NCI-H187 (cell line): ENCODE measurements at regions not wholly inside any gene's neighbourhood (a gene's known extent, or its start where the extent isn't known, plus 50 kb on each side); places are given as distances from the start of the nearest gene placed in this dataset.
A peak's percentile ranks its signal among the peaks of the same experiment; 100 is the strongest.
"Not testable (repeated sequence)": the region's sequence is repeated elsewhere in the genome, so short reads cannot be mapped to it uniquely, and the experiment has no call there.

Experiments
- DNase-seq, 2 experiments: peaks; one replicate each; lab custom pipeline; 2025; lab: John Stamatoyannopoulos, UW

DNA sequence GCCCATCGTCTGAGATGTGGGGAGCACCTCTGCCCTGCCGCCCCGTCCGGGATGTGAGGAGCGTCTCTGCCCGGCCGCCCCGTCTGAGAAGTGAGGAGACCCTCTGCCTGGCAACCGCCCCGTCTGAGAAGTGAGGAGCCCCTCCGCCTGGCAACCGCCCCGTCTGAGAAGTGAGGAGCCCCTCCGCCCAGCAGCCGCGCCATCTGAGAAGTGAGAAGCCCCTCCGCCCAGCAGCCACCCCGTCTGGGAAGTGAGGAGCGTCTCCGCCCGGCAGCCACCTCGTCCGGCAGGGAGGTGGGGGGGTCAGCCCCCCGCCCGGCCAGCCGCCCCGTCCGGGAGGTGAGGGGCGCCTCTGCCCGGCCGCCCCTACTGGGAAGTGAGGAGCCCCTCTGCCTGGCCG lies 267.2 kb downstream of the MEF2C start:
- not testable (repeated sequence) for DNase-seq

GRCh38 chr5:88613051-88613450 lies 269.9 kb downstream of the MEF2C start:
- no peak for DNase-seq

DNA sequence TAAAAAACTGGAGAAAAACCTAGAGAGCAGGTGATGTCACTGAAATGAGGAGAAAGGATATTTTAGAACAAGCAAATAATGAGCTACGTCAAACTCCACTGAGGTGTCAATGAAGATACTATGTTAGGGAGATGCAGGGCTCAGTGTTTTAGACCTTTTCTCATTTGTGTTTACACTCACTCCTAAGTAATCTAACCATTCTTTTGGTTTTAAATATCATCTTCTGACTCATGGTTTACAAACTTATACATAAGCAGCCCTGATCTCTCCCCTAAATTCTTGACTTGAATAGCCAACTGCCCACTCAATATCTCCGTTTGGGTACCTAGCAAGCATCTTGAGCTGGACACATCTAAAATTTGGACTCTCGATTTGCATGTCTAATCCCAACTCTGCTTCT lies 272.4 kb downstream of the MEF2C start:
- DNase-seq: no peak

- DNase-seq: no peak
Measured at GRCh38 chr5:88607492-88607891, 275.5 kb downstream of the MEF2C start.

- no peak for DNase-seq
Measured at GRCh38 chr5:88606626-88607025, 276.4 kb downstream of the MEF2C start.

- no peak for DNase-seq
Measured at GRCh38 chr5:88606173-88606572, 276.8 kb downstream of the MEF2C start.

DNA sequence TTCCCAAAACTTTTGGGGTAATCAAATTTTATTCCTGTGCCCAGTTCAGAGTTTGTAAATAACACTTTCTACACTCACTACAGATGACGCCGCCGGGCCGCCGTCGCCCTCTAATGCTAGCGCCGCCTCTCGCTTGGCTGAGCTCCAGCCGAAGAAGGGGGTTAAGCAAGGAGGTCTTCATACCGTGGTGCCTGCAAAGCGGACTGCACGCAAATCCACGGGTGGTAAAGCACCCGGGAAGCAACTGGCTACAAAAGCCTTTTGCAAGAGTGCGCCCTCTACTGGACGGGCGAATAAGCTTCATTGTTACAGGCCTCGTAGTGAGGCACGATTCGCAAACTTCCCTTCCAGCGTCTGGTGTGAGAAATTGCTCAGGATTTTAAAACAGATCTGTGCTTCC lies 280.4 kb downstream of the MEF2C start:
- no peak for DNase-seq

DNA sequence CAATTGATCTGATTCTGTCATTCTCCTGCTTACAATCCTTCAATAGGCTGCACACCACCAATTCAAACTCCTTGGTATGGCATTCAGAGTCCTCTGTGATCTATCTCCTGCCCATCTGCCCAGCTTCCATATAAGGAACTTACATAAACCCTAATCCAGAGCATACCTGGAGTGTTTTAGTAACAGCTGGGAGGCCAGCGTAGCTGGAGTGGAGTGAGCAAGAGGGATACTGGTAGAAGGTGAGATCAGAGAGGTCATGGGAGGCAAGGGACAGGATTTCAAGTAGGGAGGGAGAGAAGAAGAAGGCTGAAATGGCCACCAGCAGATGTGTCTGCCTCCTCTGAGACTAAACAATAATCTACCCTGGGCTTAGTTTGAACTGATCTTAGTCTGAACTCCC lies 288.5 kb downstream of the MEF2C start:
- no peak for DNase-seq

GRCh38 chr5:88588609-88589008 lies 294.4 kb downstream of the MEF2C start:
- no peak for DNase-seq

DNA sequence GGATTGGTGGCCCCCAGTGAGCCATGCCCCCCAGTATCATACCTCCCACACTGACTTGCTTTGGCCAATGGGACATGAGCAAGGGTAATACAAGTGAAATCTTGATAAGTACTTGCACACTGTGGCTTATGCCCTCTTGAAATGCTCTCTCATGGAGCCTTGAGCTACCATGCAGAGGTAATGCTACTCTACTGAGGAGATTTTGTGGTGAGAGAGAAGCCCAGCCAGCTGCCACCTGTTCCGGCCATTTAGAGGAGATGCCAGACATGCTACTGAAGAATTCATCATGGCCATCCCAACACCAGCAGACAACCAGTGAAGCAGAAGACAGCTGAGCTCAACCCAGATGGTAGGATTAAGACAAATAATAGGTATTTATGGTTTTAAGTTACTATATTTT lies 299.5 kb downstream of the MEF2C start:
- DNase-seq: no peak

DNA sequence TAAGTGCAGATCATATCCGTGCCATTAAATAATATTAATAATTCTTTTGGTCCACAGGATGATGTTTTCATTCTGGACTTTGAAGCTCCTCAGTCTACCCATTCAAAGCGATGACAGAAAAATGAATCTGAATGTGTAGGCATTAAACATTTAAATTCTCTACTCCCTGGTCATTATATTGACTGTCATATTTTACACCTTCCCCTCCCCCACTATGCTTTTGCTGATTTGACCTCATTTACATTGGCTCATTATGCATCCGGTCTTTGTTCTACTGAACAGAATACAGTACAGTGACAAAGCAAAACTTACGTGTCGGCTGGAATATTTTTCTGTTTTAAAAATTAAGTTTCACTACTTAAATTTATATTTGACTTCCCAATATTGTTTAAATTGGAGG lies 289.7 kb upstream of the TMEM161B start:
- no peak for DNase-seq

DNA sequence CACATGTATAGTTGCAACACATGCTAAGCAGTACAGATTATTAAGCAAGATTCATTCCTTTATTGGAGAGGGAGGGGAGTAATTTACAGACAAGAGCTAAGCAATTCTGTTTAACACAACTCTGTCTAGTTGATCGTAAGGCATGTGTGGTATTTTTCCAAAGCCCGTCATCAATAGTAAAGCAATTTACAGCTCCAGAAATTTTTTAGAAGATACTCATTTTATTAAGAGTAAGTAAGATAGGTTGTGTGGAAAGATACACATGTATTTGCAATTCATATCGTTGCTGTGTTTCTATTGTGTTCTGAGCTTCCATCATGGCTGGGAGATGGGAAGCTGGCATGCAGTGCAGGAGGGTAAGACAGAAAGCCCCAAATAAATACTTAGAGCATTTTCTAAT lies 289.2 kb upstream of the TMEM161B start:
- no peak for DNase-seq

DNA sequence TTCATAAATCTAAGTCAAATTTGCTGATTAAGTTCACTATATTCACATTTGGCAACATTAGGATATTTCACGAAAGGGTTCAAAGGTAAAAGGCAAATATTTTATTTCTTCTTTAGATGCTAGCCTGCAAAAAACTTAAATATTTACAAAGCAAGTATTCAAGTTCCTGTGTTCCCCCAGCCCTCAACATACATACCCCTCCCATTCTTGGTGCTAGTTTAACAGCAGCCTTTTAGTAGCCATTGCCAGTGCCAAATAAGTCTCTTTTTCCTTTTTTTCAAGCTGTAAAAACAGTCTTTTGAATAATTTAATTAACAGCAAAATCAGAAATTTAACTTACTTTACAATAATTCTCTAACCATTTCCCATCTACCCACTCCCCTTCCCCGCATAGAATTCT lies 288.5 kb upstream of the TMEM161B start:
- no peak for DNase-seq

GRCh38 chr5:88556406-88556805 lies 287.8 kb upstream of the TMEM161B start:
- DNase-seq: no peak

DNA sequence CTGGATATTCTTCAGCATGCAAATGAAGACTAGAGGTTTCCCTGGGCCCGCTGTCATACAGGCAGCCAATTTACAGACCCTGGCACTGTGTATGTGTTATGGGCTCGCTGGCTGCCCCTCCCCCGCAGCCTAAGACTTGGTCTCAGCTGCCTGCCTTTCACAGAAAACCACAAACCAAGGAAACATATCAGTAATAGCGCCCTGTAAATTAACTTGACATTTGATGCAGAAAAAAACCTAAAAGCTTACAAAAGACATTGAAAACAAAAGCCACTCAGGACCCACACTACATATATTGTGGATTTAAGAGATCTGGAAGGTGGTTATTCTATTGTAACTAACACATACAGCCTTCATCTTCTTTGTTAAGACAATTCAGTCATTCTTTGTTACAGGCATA lies 287.0 kb upstream of the TMEM161B start:
- peak in 1 of 2 experiments; percentile 9 for DNase-seq

- no peak for DNase-seq
Measured at GRCh38 chr5:88553986-88554385, 285.3 kb upstream of the TMEM161B start.

- DNase-seq: no peak
Measured at GRCh38 chr5:88553136-88553875, 284.7 kb upstream of the TMEM161B start.

- DNase-seq: no peak
Measured at GRCh38 chr5:88552426-88552825, 283.8 kb upstream of the TMEM161B start.

GRCh38 chr5:88551724-88552345 lies 283.2 kb upstream of the TMEM161B start:
- DNase-seq: no peak

GRCh38 chr5:88550736-88551135 lies 282.1 kb upstream of the TMEM161B start:
- no peak for DNase-seq

DNA sequence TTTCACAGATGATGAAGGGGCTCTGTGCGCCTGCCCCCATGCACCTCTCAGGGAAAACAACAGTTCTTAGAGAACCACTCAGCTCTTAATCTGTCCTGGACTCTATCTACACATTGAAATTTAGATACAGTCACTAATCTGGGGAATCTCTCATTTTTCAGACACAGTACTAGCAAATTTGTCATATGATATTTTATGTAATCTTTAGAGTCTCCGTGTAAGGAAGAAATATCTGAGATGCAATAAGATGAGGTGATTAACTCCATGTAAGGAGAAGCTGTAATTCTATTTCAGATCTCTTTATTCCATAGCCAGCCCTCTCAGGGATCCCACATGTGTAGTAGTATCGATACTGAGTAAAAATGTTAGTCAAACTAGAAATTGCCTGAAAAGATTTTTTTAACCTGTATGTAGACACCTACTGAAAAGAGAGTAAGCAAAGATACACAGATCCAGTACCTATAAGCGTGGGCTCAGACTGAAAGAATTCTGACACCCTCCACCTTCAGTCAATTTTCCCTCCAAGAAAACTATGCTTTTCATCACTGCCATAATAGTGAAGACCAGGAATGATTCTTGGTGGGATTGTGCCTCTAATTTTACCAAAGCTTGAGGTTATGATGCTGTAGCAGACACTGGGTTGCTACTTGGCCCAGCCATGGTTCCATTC lies 279.6 kb upstream of the TMEM161B start:
- no peak for DNase-seq

DNA sequence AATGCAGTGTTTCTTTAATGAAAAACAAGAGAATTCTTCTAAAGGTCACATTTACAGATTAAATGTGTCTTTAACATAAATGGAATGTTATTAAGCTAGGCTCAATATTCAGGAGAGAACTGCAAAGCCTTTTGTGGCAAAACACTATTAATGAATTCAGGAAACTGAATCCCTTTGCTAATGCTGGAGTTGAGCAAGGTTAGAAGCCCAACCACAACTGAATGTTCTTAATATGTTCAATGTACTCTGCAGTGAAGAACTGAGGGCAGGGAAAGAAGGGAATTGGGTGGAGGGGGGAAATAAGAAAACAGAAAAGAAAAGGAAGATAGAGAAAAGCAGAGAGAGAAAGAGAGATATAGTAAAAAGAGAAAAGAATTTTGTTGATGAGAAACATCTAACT lies 276.7 kb upstream of the TMEM161B start:
- DNase-seq: no peak

DNA sequence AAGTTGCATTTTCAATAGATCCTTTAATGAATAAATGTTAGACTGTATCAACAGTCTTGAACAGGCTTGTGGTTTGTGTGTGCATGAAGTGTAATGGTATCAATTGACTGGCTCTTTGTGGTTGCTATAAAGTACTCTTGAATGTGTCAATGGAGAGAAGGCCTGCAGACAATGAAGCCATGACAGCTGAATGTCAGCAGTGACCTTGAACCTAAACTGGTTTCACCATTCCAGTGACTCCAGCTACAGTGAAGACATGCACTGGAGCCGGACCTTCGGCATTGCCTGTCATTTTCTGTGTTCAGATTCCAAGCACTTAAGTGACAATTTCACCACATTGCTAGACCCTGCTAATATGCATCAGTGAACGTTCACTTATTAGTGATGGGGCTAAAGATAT lies 276.0 kb upstream of the TMEM161B start:
- peak; percentile 24 to 35 for DNase-seq
